Neutrophil (primary cell): ENCODE measurements at regions not wholly inside any gene's neighbourhood (a gene's known extent, or its start where the extent isn't known, plus 50 kb on each side); places are given as distances from the start of the nearest gene placed in this dataset.
"Not testable (repeated sequence)": the region's sequence is repeated elsewhere in the genome, so short reads cannot be mapped to it uniquely, and the experiment has no call there.

Source experiments
- H3K27ac ChIP-seq: fragments of 200-600 bp; sonication (generic); 2 replicates; pipeline ENCODE4 v1.5.1; 2016; ENCODE audit warnings: mild to moderate bottlenecking, moderate library complexity
- H3K27me3 ChIP-seq: fragments of 200-600 bp; sonication (generic); 2 replicates; pipeline ENCODE4 v1.6.0; 2016; ENCODE audit warnings: mild to moderate bottlenecking
- H3K36me3 ChIP-seq: fragments of 200-600 bp; sonication (generic); 2 replicates; pipeline ENCODE4 v1.5.1; 2017
- H3K4me1 ChIP-seq, 2 experiments: fragments of 200-600 bp in 1 of 2; sonication (generic) in 1 of 2; 1 replicate in 1 of 2; 2 replicates in 1 of 2; pipeline versions ENCODE4 v1.5.1 to v1.6.1; 2013 to 2016; ENCODE audit warnings: low read depth in 1 of 2, low read length in 1 of 2, mild to moderate bottlenecking in 1 of 2, moderate library complexity in 1 of 2; ENCODE audit not compliant: control insufficient read depth in 1 of 2, insufficient read depth in 1 of 2
- H3K4me3 ChIP-seq, 2 experiments: fragments of 200-600 bp in 1 of 2; sonication (generic) in 1 of 2; 1 replicate in 1 of 2; 2 replicates in 1 of 2; pipeline ENCODE4 v1.5.1; 2013 to 2016; ENCODE audit warnings: low read depth in 1 of 2, low read length in 1 of 2, mild to moderate bottlenecking in 1 of 2, moderate library complexity in 1 of 2
- H3K9me3 ChIP-seq: fragments of 200-600 bp; sonication (generic); 2 replicates; pipeline ENCODE4 v1.5.1; 2016
- CTCF ChIP-seq: fragments of 200-600 bp; sonication (generic); IDR thresholded peaks from 2 replicates; pipeline ENCODE4 v1.5.1; 2016; ENCODE audit warnings: antibody characterized with exemption

- no peak overlapping the region for H3K4me3 ChIP-seq
- no peaks in the 10 kb centered on the region for H3K27me3 ChIP-seq
- H3K27ac ChIP-seq: no peak overlapping the region
- peaks cover 10 to 14% of the 10 kb centered on the region in 2 experiments for H3K4me1 ChIP-seq
- H3K36me3 ChIP-seq: no peaks in the 10 kb centered on the region
- H3K9me3 ChIP-seq: no peaks in the 10 kb centered on the region
- TF ChIP-seq CTCF: no peak
These were observed 82.4 kb upstream of the FGGY start for GRCh38 chr1:59214248-59215208.

- no peak overlapping the region for H3K27ac ChIP-seq
- H3K4me3 ChIP-seq: no peak overlapping the region
- peaks cover 23 to 27% of the 10 kb centered on the region in 2 experiments for H3K4me1 ChIP-seq
- TF ChIP-seq CTCF: no peak
- H3K36me3 ChIP-seq: no peaks in the 10 kb centered on the region
- no peaks in the 10 kb centered on the region for H3K9me3 ChIP-seq
- no peaks in the 10 kb centered on the region for H3K27me3 ChIP-seq
These were observed 81.1 kb upstream of the FGGY start for GRCh38 chr1:59215766-59216291.

GRCh38 chr1:59217439-59217838 lies 79.5 kb upstream of the FGGY start:
- H3K4me1 ChIP-seq: peaks cover 31 to 42% of the 10 kb centered on the region in 2 experiments
- not testable (repeated sequence) for H3K27me3 ChIP-seq, H3K27ac ChIP-seq, H3K4me3 ChIP-seq, H3K36me3 ChIP-seq, H3K9me3 ChIP-seq

- Histone ChIP-seq H3K9me3 (no peaks in the 10 kb centered on the region), H3K4me3 (no peak overlapping the region), H3K4me1 (peaks cover 31 to 45% of the 10 kb centered on the region in 2 experiments), H3K36me3 (no peaks in the 10 kb centered on the region), H3K27me3 (no peaks in the 10 kb centered on the region), H3K27ac (peak overlapping the region; percentile 83)
- TF ChIP-seq CTCF: no peak
These were observed 78.2 kb upstream of the FGGY start for GRCh38 chr1:59218521-59219236.

GRCh38 chr1:59219916-59220315 lies 77.0 kb upstream of the FGGY start:
- H3K27me3 ChIP-seq: no peaks in the 10 kb centered on the region
- TF ChIP-seq CTCF: no peak
- H3K9me3 ChIP-seq: no peaks in the 10 kb centered on the region
- no peaks in the 10 kb centered on the region for H3K36me3 ChIP-seq
- peak overlapping the region in 1 of 2 experiments; percentile 26 for H3K4me3 ChIP-seq
- peaks cover 31 to 45% of the 10 kb centered on the region in 2 experiments for H3K4me1 ChIP-seq
- H3K27ac ChIP-seq: peak overlapping the region; percentile 83
